ENCODE measurements at regions not wholly inside any gene's neighbourhood (a gene's known extent, or its start where the extent isn't known, plus 50 kb on each side); places are given as distances from the start of the nearest gene placed in this dataset.

GRCh38 chr1:38567401-38567800 is 292.2 kb downstream of the RRAGC start:
- H3K9ac ChIP-seq (ENCODE audit: insufficient read length, low read depth), result no peak overlapping the region
- no peak overlapping the region for H3K4me3 ChIP-seq (ENCODE audit: insufficient read length, low read depth)
- no peak for DNase-seq (ENCODE audit: low read depth, low spot score)
- TF ChIP-seq SUZ12 (IDR thresholded peaks at IDR 0.05; ENCODE audit: extremely low read depth, insufficient read depth, insufficient read length), result no peak
- no peak for TF ChIP-seq ZNF274 (IDR thresholded peaks at IDR 0.05; ENCODE audit: low read depth, low read length)
- no peak for TF ChIP-seq YY1 (IDR thresholded peaks at IDR 0.05; ENCODE audit: insufficient read depth, insufficient read length)
- no peaks in the 10 kb centered on the region for H3K9me3 ChIP-seq (ENCODE audit: insufficient read depth, low read length)
- no peaks in the 10 kb centered on the region for H3K36me3 ChIP-seq (ENCODE audit: insufficient read depth, insufficient read length, low read length)
- H3K4me1 ChIP-seq (ENCODE audit: insufficient read depth, insufficient read length), result peaks cover 8% of the 10 kb centered on the region
- no peaks in the 10 kb centered on the region for H3K27me3 ChIP-seq (ENCODE audit: insufficient read depth, insufficient read length)

GRCh38 chr1:38565020-38565491 is 294.5 kb downstream of the RRAGC start:
- no peak overlapping the region for H3K4me3 ChIP-seq (ENCODE audit: insufficient read length, low read depth)
- no peak overlapping the region for H3K9ac ChIP-seq (ENCODE audit: insufficient read length, low read depth)
- no peaks in the 10 kb centered on the region for H3K27me3 ChIP-seq (ENCODE audit: insufficient read depth, insufficient read length)
- DNase-seq (ENCODE audit: low read depth, low spot score), result no peak
- H3K36me3 ChIP-seq (ENCODE audit: insufficient read depth, insufficient read length, low read length), result no peaks in the 10 kb centered on the region
- H3K9me3 ChIP-seq (ENCODE audit: insufficient read depth, low read length), result no peaks in the 10 kb centered on the region
- peaks cover 21% of the 10 kb centered on the region for H3K4me1 ChIP-seq (ENCODE audit: insufficient read depth, insufficient read length)
- TF ChIP-seq ZNF274 (IDR thresholded peaks at IDR 0.05; ENCODE audit: low read depth, low read length), result no peak
- no peak for TF ChIP-seq YY1 (IDR thresholded peaks at IDR 0.05; ENCODE audit: insufficient read depth, insufficient read length)
- TF ChIP-seq SUZ12 (IDR thresholded peaks at IDR 0.05; ENCODE audit: extremely low read depth, insufficient read depth, insufficient read length), result no peak

- no peak overlapping the region for H3K9ac ChIP-seq (ENCODE audit: insufficient read length, low read depth)
- no peak overlapping the region for H3K4me3 ChIP-seq (ENCODE audit: insufficient read length, low read depth)
- TF ChIP-seq YY1 (IDR thresholded peaks at IDR 0.05; ENCODE audit: insufficient read depth, insufficient read length) (no peak), ZNF274 (IDR thresholded peaks at IDR 0.05; ENCODE audit: low read depth, low read length) (no peak), SUZ12 (IDR thresholded peaks at IDR 0.05; ENCODE audit: extremely low read depth, insufficient read depth, insufficient read length) (no peak)
- peaks cover 24% of the 10 kb centered on the region for H3K4me1 ChIP-seq (ENCODE audit: insufficient read depth, insufficient read length)
- no peaks in the 10 kb centered on the region for H3K27me3 ChIP-seq (ENCODE audit: insufficient read depth, insufficient read length)
- no peaks in the 10 kb centered on the region for H3K36me3 ChIP-seq (ENCODE audit: insufficient read depth, insufficient read length, low read length)
- DNase-seq (ENCODE audit: low read depth, low spot score), result no peak
- H3K9me3 ChIP-seq (ENCODE audit: insufficient read depth, low read length), result no peaks in the 10 kb centered on the region
Observed at GRCh38 chr1:38563942-38564735, 295.4 kb downstream of the RRAGC start.

- H3K9me3 ChIP-seq (ENCODE audit: insufficient read depth, low read length), result no peaks in the 10 kb centered on the region
Observed at GRCh38 chr1:38561725-38562124, 297.8 kb downstream of the RRAGC start.

GRCh38 chr1:38561110-38561509 is 298.5 kb downstream of the RRAGC start:
- no peaks in the 10 kb centered on the region for H3K9me3 ChIP-seq (ENCODE audit: insufficient read depth, low read length)
- no peaks in the 10 kb centered on the region for H3K36me3 ChIP-seq (ENCODE audit: insufficient read depth, insufficient read length, low read length)
- DNase-seq (ENCODE audit: low read depth, low spot score), result no peak
- no peak overlapping the region for H3K9ac ChIP-seq (ENCODE audit: insufficient read length, low read depth)
- no peaks in the 10 kb centered on the region for H3K27me3 ChIP-seq (ENCODE audit: insufficient read depth, insufficient read length)
- H3K4me3 ChIP-seq (ENCODE audit: insufficient read length, low read depth), result no peak overlapping the region
- peaks cover 28% of the 10 kb centered on the region for H3K4me1 ChIP-seq (ENCODE audit: insufficient read depth, insufficient read length)
- no peak for TF ChIP-seq SUZ12 (IDR thresholded peaks at IDR 0.05; ENCODE audit: extremely low read depth, insufficient read depth, insufficient read length)
- TF ChIP-seq ZNF274 (IDR thresholded peaks at IDR 0.05; ENCODE audit: low read depth, low read length), result no peak
- no peak for TF ChIP-seq YY1 (IDR thresholded peaks at IDR 0.05; ENCODE audit: insufficient read depth, insufficient read length)

More at GRCh38 chr1:38561725-38562124, 297.8 kb downstream of the RRAGC start:
- Histone ChIP-seq H3K4me1 (ENCODE audit: insufficient read depth, insufficient read length) (peaks cover 28% of the 10 kb centered on the region), H3K27me3 (ENCODE audit: insufficient read depth, insufficient read length) (no peaks in the 10 kb centered on the region), H3K36me3 (ENCODE audit: insufficient read depth, insufficient read length, low read length) (no peaks in the 10 kb centered on the region), H3K9ac (ENCODE audit: insufficient read length, low read depth) (no peak overlapping the region), H3K4me3 (ENCODE audit: insufficient read length, low read depth) (no peak overlapping the region)
- DNase-seq (ENCODE audit: low read depth, low spot score), result no peak
- TF ChIP-seq ZNF274 (IDR thresholded peaks at IDR 0.05; ENCODE audit: low read depth, low read length) (no peak), SUZ12 (IDR thresholded peaks at IDR 0.05; ENCODE audit: extremely low read depth, insufficient read depth, insufficient read length) (no peak), YY1 (IDR thresholded peaks at IDR 0.05; ENCODE audit: insufficient read depth, insufficient read length) (no peak)

GRCh38 chr1:38560457-38560856 is 299.1 kb downstream of the RRAGC start:
- Histone ChIP-seq H3K4me3 (ENCODE audit: insufficient read length, low read depth) (no peak overlapping the region), H3K27me3 (ENCODE audit: insufficient read depth, insufficient read length) (no peaks in the 10 kb centered on the region), H3K9me3 (ENCODE audit: insufficient read depth, low read length) (no peaks in the 10 kb centered on the region), H3K9ac (ENCODE audit: insufficient read length, low read depth) (peak overlapping the region; percentile 57), H3K36me3 (ENCODE audit: insufficient read depth, insufficient read length, low read length) (no peaks in the 10 kb centered on the region), H3K4me1 (ENCODE audit: insufficient read depth, insufficient read length) (peaks cover 28% of the 10 kb centered on the region)
- no peak for DNase-seq (ENCODE audit: low read depth, low spot score)
- TF ChIP-seq SUZ12 (IDR thresholded peaks at IDR 0.05; ENCODE audit: extremely low read depth, insufficient read depth, insufficient read length) (no peak), ZNF274 (IDR thresholded peaks at IDR 0.05; ENCODE audit: low read depth, low read length) (no peak), YY1 (IDR thresholded peaks at IDR 0.05; ENCODE audit: insufficient read depth, insufficient read length) (no peak)

GRCh38 chr1:38559446-38560165 is 300.0 kb downstream of the RRAGC start:
- TF ChIP-seq ZNF274 (IDR thresholded peaks at IDR 0.05; ENCODE audit: low read depth, low read length), result no peak
- TF ChIP-seq SUZ12 (IDR thresholded peaks at IDR 0.05; ENCODE audit: extremely low read depth, insufficient read depth, insufficient read length), result no peak
- no peak for TF ChIP-seq YY1 (IDR thresholded peaks at IDR 0.05; ENCODE audit: insufficient read depth, insufficient read length)
- H3K4me3 ChIP-seq (ENCODE audit: insufficient read length, low read depth), result peak overlapping the region; percentile 41
- peak overlapping the region; percentile 74 for H3K9ac ChIP-seq (ENCODE audit: insufficient read length, low read depth)
- DNase-seq (ENCODE audit: low read depth, low spot score), result no peak
- no peaks in the 10 kb centered on the region for H3K9me3 ChIP-seq (ENCODE audit: insufficient read depth, low read length)
- peaks cover 25% of the 10 kb centered on the region for H3K4me1 ChIP-seq (ENCODE audit: insufficient read depth, insufficient read length)
- H3K36me3 ChIP-seq (ENCODE audit: insufficient read depth, insufficient read length, low read length), result no peaks in the 10 kb centered on the region
- no peaks in the 10 kb centered on the region for H3K27me3 ChIP-seq (ENCODE audit: insufficient read depth, insufficient read length)
